BJ (cell line): ENCODE measurements at regions not wholly inside any gene's neighbourhood (a gene's known extent, or its start where the extent isn't known, plus 50 kb on each side); places are given as distances from the start of the nearest gene placed in this dataset.

Source experiments
- CTCF ChIA-PET: fragments of 350-600 bp; formaldehyde crosslinking; extraction: SDS; loops from one replicate; lab custom pipeline; 2021; ENCODE audit warnings: antibody characterized with exemption, inconsistent platforms; lab: Yijun Ruan, JAX
- POLR2A ChIA-PET: fragments of 300-600 bp; sonication (Branson Sonifier 250); formaldehyde crosslinking; extraction: SDS; loops from one replicate; lab custom pipeline; 2021; ENCODE audit warnings: antibody characterized with exemption; lab: Charles Lee
- DNase-seq: peaks from one replicate; pipeline ENCODE4 v3.0.0-alpha.2; 2011; ENCODE audit warnings: low read depth
- H3K27me3 ChIP-seq: 2 replicates; pipeline ENCODE4 v1.6.0; 2011; ENCODE audit warnings: low read length; ENCODE audit not compliant: control insufficient read depth, insufficient read depth
- H3K36me3 ChIP-seq: 2 replicates; pipeline ENCODE4 v1.5.1; 2011; ENCODE audit warnings: low read length; ENCODE audit not compliant: control insufficient read depth, insufficient read depth
- H3K4me3 ChIP-seq: 2 replicates; pipeline ENCODE4 v1.5.1; 2011; ENCODE audit warnings: low read depth, mild to moderate bottlenecking, control low read depth, low read length
- TF ChIP-seq, protein P1 (sequence below): IDR thresholded peaks from 2 replicates; pipeline ENCODE4 v1.5.1; 2011; ENCODE audit warnings: low read depth, mild to moderate bottlenecking, control low read depth, inconsistent platforms, low read length, moderate library complexity; ENCODE audit not compliant: insufficient read depth

- ChIA-PET POLR2A (no interaction called here), CTCF (no interaction called here)
- H3K4me3 ChIP-seq, result no peak overlapping the region
- H3K36me3 ChIP-seq, result no peaks in the 10 kb centered on the region
- H3K27me3 ChIP-seq, result no peaks in the 10 kb centered on the region; the same call in none of the 2 replicates
- TF ChIP-seq, protein P1, sequence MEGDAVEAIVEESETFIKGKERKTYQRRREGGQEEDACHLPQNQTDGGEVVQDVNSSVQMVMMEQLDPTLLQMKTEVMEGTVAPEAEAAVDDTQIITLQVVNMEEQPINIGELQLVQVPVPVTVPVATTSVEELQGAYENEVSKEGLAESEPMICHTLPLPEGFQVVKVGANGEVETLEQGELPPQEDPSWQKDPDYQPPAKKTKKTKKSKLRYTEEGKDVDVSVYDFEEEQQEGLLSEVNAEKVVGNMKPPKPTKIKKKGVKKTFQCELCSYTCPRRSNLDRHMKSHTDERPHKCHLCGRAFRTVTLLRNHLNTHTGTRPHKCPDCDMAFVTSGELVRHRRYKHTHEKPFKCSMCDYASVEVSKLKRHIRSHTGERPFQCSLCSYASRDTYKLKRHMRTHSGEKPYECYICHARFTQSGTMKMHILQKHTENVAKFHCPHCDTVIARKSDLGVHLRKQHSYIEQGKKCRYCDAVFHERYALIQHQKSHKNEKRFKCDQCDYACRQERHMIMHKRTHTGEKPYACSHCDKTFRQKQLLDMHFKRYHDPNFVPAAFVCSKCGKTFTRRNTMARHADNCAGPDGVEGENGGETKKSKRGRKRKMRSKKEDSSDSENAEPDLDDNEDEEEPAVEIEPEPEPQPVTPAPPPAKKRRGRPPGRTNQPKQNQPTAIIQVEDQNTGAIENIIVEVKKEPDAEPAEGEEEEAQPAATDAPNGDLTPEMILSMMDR, result no peak
- DNase-seq, result no peak
Measured at GRCh38 chr1:229142471-229142870, 128.4 kb upstream of the RAB4A start.

- TF ChIP-seq, protein P1, result no peak
- POLR2A ChIA-PET, result no interaction called here
- no peak for DNase-seq
- Histone ChIP-seq H3K36me3 (no peaks in the 10 kb centered on the region), H3K4me3 (no peak overlapping the region), H3K27me3 (no peaks in the 10 kb centered on the region; the same call in none of the 2 replicates)
- CTCF ChIA-PET, result interaction anchor here (0.8 kb wide), 1 partner anchor 336 kb away, joined by 3 read pairs; no protein-coding TSS in a partner anchor
Measured at GRCh38 chr1:229146647-229147046, 124.3 kb upstream of the RAB4A start.

DNA sequence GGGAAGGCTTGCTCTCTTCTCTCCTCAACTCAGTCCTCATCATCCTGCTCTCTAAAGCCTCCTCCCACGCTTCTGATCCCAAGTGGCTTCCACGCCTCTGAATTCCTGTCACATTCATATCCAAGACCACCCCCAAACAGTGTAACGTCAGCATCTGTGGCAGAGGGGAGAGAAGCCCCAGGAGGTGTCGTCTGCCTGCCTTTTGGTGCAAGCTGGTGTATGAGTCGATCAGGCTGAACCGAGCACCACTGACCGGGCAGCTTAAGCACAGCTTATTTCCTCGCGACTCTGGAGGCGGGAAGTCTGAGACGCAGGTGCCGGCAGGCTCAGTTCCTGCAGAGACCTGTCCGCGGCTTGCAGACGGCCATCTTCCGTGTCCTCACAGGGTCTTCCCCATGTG, 123.8 kb upstream of the RAB4A start:
- H3K27me3 ChIP-seq, result no peaks in the 10 kb centered on the region; the same call in none of the 2 replicates
- TF ChIP-seq, protein P1, result no peak
- H3K36me3 ChIP-seq, result no peaks in the 10 kb centered on the region
- no peak for DNase-seq
- POLR2A ChIA-PET, result no interaction called here
- H3K4me3 ChIP-seq, result no peak overlapping the region
- CTCF ChIA-PET, result no interaction called here

DNA sequence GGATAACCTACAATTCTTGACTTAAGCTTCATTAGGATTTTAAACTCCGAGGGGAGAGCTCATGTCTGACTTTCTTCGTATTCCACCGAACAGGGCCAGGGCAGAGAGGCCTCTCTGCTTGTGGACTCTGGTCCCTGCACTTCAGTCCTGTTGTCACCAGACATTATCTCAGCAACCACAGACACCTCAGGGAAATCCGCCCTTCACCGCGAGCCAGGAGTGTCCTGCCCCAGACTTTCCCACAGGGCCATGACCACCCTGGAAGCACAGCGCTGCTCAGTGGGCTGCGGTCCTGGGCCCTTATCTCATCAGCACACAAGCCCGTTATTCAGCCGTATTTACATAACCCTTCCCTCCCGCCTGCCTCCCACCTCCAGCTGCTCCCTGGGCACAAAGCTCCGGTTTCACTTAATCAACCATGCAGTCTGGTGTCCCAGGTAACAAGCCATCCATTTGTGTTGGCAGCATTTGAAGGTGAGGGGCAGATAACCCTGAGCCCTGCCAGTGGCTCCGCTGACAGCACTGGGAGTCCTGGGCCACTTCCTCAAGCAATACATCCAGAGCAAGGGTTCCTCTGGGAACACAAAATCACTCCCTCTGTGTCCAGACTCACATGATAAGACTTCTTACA, 122.8 kb upstream of the RAB4A start:
- POLR2A ChIA-PET, result no interaction called here
- CTCF ChIA-PET, result interaction anchor here (0.6 kb wide), 1 partner anchor 144 kb away, joined by 3 read pairs; no protein-coding TSS in a partner anchor
- TF ChIP-seq, protein P1, result no peak
- H3K4me3 ChIP-seq, result no peak overlapping the region
- no peak for DNase-seq
- no peaks in the 10 kb centered on the region for H3K36me3 ChIP-seq
- H3K27me3 ChIP-seq, result no peaks in the 10 kb centered on the region; the same call in 1 of the 2 replicates

DNA sequence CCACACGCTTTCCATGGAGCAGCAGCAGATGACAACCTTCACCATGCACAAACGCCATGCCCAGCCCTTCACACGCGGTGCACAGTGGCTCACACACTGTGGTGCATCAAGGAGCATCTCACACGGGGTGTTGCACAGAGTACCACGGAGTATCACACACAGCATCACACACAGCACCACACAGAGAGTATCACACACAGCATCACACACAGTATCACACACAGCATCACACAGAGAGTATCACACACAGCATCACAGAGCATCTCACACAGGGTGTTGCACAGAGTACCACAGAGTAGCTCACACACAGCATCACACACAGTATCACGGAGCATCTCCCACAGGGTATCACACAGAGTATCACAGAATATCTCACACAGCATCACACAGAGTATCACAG, 122.2 kb upstream of the RAB4A start:
- Histone ChIP-seq H3K4me3 (no peak overlapping the region), H3K36me3 (no peaks in the 10 kb centered on the region), H3K27me3 (no peaks in the 10 kb centered on the region; the same call in 1 of the 2 replicates)
- POLR2A ChIA-PET, result no interaction called here
- CTCF ChIA-PET, result no interaction called here
- TF ChIP-seq, protein P1, result no peak
- DNase-seq, result no peak
